ENCODE measurements at regions not wholly inside any gene's neighbourhood (a gene's known extent, or its start where the extent isn't known, plus 50 kb on each side); places are given as distances from the start of the nearest gene placed in this dataset.

DNA sequence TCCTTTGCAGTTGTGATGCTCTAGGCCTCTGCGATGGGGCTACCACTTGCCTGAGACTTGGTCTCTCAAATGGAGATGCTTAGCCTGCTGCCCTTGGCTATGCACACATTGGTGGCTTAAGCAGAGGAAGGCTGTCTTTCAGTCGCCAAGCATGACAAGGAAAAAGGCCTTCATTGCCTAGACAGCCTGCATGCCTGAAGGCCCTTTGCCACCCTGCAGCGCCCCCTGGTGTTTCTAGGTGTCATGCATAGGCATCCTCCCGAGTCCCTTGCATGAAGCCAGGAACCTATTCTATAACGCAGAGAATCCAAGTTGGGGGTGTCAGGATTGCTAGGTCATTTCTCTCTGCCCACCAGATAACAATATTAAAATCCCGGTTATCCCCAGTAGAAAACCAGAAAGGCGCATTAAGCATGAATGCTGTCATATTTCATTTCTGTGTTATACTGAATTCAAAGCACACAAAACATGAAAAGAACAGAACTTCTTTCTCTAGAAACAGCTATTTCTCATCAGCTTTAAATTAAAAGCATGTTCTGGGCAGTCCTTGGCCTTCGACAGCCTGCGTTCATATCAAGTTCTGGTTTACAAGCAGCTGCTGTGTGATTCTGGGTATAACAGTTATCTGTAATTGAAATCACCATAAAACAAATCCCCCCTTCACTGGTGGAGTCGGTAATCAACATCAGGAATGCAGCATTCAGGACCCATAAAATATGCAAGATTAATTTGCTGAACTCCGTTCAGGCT lies 59.7 kb upstream of the TRPC7 start:
- TF ChIP-seq, protein P1, sequence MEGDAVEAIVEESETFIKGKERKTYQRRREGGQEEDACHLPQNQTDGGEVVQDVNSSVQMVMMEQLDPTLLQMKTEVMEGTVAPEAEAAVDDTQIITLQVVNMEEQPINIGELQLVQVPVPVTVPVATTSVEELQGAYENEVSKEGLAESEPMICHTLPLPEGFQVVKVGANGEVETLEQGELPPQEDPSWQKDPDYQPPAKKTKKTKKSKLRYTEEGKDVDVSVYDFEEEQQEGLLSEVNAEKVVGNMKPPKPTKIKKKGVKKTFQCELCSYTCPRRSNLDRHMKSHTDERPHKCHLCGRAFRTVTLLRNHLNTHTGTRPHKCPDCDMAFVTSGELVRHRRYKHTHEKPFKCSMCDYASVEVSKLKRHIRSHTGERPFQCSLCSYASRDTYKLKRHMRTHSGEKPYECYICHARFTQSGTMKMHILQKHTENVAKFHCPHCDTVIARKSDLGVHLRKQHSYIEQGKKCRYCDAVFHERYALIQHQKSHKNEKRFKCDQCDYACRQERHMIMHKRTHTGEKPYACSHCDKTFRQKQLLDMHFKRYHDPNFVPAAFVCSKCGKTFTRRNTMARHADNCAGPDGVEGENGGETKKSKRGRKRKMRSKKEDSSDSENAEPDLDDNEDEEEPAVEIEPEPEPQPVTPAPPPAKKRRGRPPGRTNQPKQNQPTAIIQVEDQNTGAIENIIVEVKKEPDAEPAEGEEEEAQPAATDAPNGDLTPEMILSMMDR (conservative IDR thresholded peaks at IDR 0.05 in 1 of 2, IDR thresholded peaks at IDR 0.05 in 1 of 2; ENCODE audit: low read depth in 1 of 2, low read length in 2 of 2) = peak; percentile 44 to 51
- no peak for TF ChIP-seq EZH2 (IDR thresholded peaks at IDR 0.05; ENCODE audit: low read length, missing control alignments)
